ENCODE measurements at regions not wholly inside any gene's neighbourhood (a gene's known extent, or its start where the extent isn't known, plus 50 kb on each side); places are given as distances from the start of the nearest gene placed in this dataset.

GRCh38 chr2:17085546-17086202 lies 420.0 kb upstream of the CYRIA start:
- Histone ChIP-seq H3K79me2 (ENCODE audit: control insufficient read depth, insufficient read depth, low read length) (no peaks in the 10 kb centered on the region), H3K27ac (ENCODE audit: control insufficient read depth, insufficient read depth, low read length) (no peak overlapping the region), H3K9ac (ENCODE audit: control insufficient read depth, extremely low read depth, insufficient read depth, low read length) (no peak overlapping the region), H3K9me1 (ENCODE audit: control insufficient read depth, extremely low read depth, insufficient read depth, low read length) (no peaks in the 10 kb centered on the region), H4K20me1 (ENCODE audit: control insufficient read depth, extremely low read depth, insufficient read depth, low read length) (no peaks in the 10 kb centered on the region), H3K4me2 (ENCODE audit: control insufficient read depth, extremely low read depth, insufficient read depth, low read depth, low read length) (no peak overlapping the region), H3K4me1 (ENCODE audit: control insufficient read depth, extremely low read depth, insufficient read depth, low read length) (no peaks in the 10 kb centered on the region), H2AFZ (ENCODE audit: control insufficient read depth, low read length) (no peak overlapping the region), H3K36me3 (ENCODE audit: control insufficient read depth in 2 of 2, extremely low read depth in 1 of 2, insufficient read depth in 2 of 2, low read length in 2 of 2) (no peaks in the 10 kb centered on the region), H3K4me3 (ENCODE audit: control insufficient read depth in 2 of 3, extremely low read depth in 1 of 3, insufficient read depth in 2 of 3, low read depth in 1 of 3, low read length in 3 of 3) (no peak overlapping the region), H3K9me3 (ENCODE audit: control insufficient read depth, low read depth, low read length) (no peaks in the 10 kb centered on the region), H3K27me3 (ENCODE audit: control insufficient read depth, extremely low read depth, insufficient read depth, low read length) (no peaks in the 10 kb centered on the region)
- FAIRE-seq (no peak), DNase-seq (ENCODE audit: low read depth, low spot score) (no peak)
- TF ChIP-seq CTCF (optimal IDR thresholded peaks at IDR 0.05 in 1 of 3, IDR thresholded peaks at IDR 0.05 in 1 of 3, conservative IDR thresholded peaks at IDR 0.05 in 1 of 3; ENCODE audit: extremely low read depth in 1 of 3, insufficient read depth in 2 of 3, low read length in 3 of 3) (no peak), EZH2 (IDR thresholded peaks at IDR 0.05; ENCODE audit: low read length) (no peak)
- dilution Hi-C loops (cut with MboI; ENCODE audit: extremely low pct_ligation_motif_present, low sequenced_read_pairs) = no loop called here

- no peaks in the 10 kb centered on the region for H3K9me3 ChIP-seq (ENCODE audit: control insufficient read depth, low read depth, low read length)
- H3K27me3 ChIP-seq (ENCODE audit: control insufficient read depth, extremely low read depth, insufficient read depth, low read length) = no peaks in the 10 kb centered on the region
- H3K27ac ChIP-seq (ENCODE audit: control insufficient read depth, insufficient read depth, low read length) = no peak overlapping the region
- no peaks in the 10 kb centered on the region for H3K79me2 ChIP-seq (ENCODE audit: control insufficient read depth, insufficient read depth, low read length)
- no peaks in the 10 kb centered on the region for H3K36me3 ChIP-seq (ENCODE audit: control insufficient read depth in 2 of 2, extremely low read depth in 1 of 2, insufficient read depth in 2 of 2, low read length in 2 of 2)
- no peak for DNase-seq (ENCODE audit: low read depth, low spot score)
- H3K9me1 ChIP-seq (ENCODE audit: control insufficient read depth, extremely low read depth, insufficient read depth, low read length) = no peaks in the 10 kb centered on the region
- TF ChIP-seq CTCF (optimal IDR thresholded peaks at IDR 0.05 in 1 of 3, IDR thresholded peaks at IDR 0.05 in 1 of 3, conservative IDR thresholded peaks at IDR 0.05 in 1 of 3; ENCODE audit: extremely low read depth in 1 of 3, insufficient read depth in 2 of 3, low read length in 3 of 3) (no peak), EZH2 (IDR thresholded peaks at IDR 0.05; ENCODE audit: low read length) (no peak)
- H3K4me3 ChIP-seq (ENCODE audit: control insufficient read depth in 2 of 3, extremely low read depth in 1 of 3, insufficient read depth in 2 of 3, low read depth in 1 of 3, low read length in 3 of 3) = no peak overlapping the region
- H3K4me1 ChIP-seq (ENCODE audit: control insufficient read depth, extremely low read depth, insufficient read depth, low read length) = no peaks in the 10 kb centered on the region
- no peaks in the 10 kb centered on the region for H4K20me1 ChIP-seq (ENCODE audit: control insufficient read depth, extremely low read depth, insufficient read depth, low read length)
- H3K4me2 ChIP-seq (ENCODE audit: control insufficient read depth, extremely low read depth, insufficient read depth, low read depth, low read length) = no peak overlapping the region
- H2AFZ ChIP-seq (ENCODE audit: control insufficient read depth, low read length) = no peak overlapping the region
- dilution Hi-C loops (cut with MboI; ENCODE audit: extremely low pct_ligation_motif_present, low sequenced_read_pairs) = no loop called here
- FAIRE-seq = no peak
- no peak overlapping the region for H3K9ac ChIP-seq (ENCODE audit: control insufficient read depth, extremely low read depth, insufficient read depth, low read length)
Observed at GRCh38 chr2:17084877-17085276, 419.2 kb upstream of the CYRIA start.
